OCI-LY1 (cell line): ENCODE measurements at regions not wholly inside any gene's neighbourhood (a gene's known extent, or its start where the extent isn't known, plus 50 kb on each side); places are given as distances from the start of the nearest gene placed in this dataset.

ENCODE experiments used
- EZH2 ChIP-seq: fragments of 200-600 bp; sonication (generic), shearing (Covaris generic); IDR thresholded peaks from 2 replicates; pipeline ENCODE4 v1.8.0; 2017; ENCODE audit warnings: borderline replicate concordance, mixed run types, mild to moderate bottlenecking, antibody characterized with exemption, low read length, moderate library complexity, mixed read lengths
- TF ChIP-seq, protein P1 (sequence below): fragments of 200-600 bp; sonication (generic), shearing (Covaris generic); IDR thresholded peaks from 2 replicates; pipeline ENCODE4 v1.5.1; 2017; ENCODE audit warnings: mild to moderate bottlenecking, antibody characterized with exemption, low read length, moderate library complexity, mixed read lengths

DNA sequence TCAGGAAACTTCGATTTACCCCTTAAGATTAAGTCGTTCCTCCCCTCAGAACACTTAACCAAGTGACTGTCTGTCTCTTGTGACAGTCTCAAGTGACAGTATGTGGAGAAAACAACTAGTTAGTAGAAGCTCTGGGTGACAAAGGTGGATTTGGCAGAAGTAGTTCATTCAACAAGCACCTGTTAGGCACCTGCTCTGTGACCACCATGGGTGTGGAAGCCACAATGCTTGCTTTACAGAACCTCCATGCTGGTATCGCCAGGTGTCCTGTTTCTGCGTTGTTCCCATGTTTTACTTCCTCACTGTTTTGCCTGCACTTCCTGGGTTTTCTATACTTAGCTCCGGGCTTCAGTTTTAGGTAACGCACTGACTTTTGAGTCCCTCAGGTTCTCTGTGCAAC lies 337.4 kb upstream of the DCC start:
- no peak for TF ChIP-seq EZH2
- TF ChIP-seq, protein P1, sequence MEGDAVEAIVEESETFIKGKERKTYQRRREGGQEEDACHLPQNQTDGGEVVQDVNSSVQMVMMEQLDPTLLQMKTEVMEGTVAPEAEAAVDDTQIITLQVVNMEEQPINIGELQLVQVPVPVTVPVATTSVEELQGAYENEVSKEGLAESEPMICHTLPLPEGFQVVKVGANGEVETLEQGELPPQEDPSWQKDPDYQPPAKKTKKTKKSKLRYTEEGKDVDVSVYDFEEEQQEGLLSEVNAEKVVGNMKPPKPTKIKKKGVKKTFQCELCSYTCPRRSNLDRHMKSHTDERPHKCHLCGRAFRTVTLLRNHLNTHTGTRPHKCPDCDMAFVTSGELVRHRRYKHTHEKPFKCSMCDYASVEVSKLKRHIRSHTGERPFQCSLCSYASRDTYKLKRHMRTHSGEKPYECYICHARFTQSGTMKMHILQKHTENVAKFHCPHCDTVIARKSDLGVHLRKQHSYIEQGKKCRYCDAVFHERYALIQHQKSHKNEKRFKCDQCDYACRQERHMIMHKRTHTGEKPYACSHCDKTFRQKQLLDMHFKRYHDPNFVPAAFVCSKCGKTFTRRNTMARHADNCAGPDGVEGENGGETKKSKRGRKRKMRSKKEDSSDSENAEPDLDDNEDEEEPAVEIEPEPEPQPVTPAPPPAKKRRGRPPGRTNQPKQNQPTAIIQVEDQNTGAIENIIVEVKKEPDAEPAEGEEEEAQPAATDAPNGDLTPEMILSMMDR = no peak
